HG02798 (cell line): ENCODE measurements at regions not wholly inside any gene's neighbourhood (a gene's known extent, or its start where the extent isn't known, plus 50 kb on each side); places are given as distances from the start of the nearest gene placed in this dataset.
"Not testable (repeated sequence)": the region's sequence is repeated elsewhere in the genome, so short reads cannot be mapped to it uniquely, and the experiment has no call there.

Source experiments
- ATAC-seq: cut with Tn5 transposase; IDR thresholded peaks from one replicate; pipeline ENCODE4 v1.9.1; 2021; ENCODE audit warnings: mild to moderate bottlenecking; ENCODE audit not compliant: unreplicated experiment, poor library complexity

DNA sequence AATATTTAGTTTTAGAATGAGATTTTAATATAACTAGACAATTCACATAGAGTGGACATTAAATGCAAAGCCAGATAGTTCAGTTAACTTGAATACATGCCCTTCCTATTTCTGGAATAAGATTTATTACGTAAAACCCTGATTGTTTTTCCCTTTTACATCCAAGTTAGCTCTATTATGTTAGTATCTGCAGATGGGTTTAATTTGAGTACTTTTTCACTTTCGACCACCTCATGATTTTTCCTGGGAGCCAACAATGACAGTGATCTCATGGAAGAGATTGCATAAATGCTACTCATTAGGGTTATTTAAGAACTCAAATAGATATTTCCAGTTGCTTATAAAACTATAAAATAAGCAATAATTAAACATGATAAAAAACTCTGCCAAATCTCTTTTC is 199.4 kb upstream of the PTGFR start:
- ATAC-seq: no peak

DNA sequence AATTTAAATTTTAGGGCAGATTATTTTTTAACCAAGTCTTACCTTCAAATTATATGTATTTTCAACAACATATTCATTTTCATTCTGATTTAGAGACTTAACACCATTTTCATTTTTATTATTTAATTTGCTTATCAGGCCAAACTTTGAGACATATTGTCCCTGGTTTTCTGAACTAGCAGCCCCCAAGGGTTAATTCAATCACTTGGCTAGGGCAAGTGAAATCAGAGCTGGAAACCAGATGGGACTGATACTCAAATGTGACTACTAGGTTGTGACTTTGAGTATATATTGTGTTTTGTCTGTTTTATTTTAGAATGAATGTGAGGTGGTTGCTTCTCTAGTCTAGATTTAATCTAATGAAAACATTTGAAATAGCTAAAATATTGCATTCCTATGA is 198.9 kb upstream of the PTGFR start:
- no peak for ATAC-seq

DNA sequence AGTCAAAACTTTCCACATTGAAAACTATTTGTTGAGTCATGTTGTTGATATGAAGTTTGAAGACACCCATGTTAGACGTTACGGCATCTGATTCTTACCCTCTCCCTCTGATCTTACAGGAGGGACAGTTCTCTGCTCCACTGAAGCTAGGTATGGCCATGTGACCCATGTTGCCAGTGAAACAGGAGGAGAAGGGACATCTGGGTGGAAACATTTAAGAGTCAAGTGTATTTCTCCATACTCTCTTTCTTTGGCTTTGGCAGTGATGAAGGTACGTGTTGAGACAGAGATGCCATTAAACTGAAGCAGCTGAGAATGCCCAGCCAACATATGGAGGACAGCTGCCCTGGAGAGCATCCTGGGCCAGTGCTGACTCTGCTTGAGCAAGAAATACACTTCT is 198.4 kb upstream of the PTGFR start:
- ATAC-seq: no peak

DNA sequence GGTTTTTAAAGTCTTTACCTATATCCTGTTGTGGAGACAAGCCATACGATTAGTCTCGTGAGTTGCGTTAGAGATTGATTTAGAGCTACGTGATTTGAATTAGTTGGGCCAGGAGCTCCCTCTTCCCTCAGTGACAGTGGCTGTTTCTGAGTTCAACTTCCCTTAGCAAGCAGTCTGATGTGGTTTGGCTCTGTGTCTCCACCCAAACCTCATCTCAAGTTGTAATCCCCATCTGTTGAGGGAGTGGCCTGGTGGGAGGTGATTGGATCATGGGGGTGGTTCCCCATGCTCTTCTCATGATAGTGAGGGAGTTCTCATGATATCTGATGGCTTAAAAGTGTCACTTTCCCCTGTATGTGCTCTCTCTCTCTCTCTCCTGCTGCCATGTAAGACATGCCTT is 192.9 kb upstream of the PTGFR start:
- ATAC-seq: no peak

DNA sequence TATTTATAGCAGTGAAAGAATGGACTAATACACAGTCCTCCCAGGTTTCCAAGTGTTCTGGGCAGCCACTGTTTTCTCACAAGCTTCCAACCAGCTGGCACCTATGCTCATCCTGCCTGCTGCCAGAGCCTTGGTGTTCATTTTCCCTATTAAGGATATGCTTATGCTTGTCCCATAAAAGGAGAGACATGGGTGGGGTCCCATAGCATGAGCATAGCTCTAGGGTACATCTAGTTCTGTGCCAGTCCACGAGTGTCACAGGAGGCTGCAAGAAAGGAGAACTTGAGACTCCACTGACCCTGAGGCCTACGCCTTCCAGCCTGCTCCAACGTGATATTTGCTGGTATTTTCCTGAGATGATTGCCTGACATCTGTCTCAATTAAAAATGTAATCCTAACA is 192.4 kb upstream of the PTGFR start:
- ATAC-seq: no peak

DNA sequence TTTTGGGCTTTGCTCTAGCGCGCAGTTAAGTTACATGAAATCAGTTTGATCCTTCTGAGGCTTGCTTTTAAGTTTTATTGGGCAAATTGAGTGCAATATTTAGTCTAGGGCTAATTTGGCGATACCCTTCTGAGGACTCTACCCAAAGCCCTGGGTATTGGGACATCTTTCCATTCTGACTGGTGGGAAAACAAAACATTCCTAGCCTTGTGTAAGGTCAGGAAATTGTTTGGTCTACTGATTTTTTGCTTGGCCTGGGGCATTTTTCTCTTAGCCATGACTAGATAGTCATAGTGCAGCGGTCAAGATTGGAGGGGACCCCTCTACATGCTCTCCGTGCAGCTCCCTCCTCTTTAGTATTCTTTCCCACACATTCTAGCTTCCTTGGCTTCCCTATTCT is 189.6 kb upstream of the PTGFR start:
- no peak for ATAC-seq

DNA sequence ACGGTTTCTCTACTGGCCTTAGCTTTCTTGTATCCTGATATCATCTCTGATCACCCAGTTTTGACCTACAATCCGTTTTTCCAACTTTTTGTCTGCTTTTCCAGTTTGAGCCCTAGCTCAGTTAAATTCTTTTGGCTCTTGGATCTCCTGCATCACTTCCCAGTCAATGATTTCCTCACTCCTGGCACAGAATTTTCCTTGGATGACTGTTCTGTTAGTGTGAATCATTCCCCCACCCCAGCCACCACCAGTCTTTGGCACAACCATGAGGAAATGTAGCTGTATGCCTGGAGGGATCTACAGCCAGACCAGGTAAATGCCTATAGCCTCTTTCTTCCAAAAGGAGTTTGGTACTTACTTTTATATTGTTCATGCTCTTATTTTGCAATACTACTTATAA is 187.2 kb upstream of the PTGFR start:
- no peak for ATAC-seq

DNA sequence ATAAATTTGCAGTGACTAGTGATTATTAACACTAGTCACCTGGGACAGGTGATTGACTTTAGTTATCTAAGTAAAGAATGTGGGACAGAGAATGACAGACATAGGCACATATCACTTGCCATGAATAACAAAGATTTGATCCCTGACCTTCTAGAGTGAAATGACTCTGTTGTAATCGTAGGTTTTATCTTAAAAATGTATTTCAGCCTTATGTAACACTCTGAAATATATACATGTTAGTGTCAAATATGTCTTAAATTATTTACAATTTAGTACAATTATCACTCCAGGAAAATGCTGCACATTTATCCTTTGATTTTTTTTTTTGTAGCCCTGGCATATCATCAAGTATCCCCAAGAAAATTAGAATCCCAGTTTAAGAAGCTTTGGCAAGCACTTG is 186.4 kb upstream of the PTGFR start:
- ATAC-seq: no peak

DNA sequence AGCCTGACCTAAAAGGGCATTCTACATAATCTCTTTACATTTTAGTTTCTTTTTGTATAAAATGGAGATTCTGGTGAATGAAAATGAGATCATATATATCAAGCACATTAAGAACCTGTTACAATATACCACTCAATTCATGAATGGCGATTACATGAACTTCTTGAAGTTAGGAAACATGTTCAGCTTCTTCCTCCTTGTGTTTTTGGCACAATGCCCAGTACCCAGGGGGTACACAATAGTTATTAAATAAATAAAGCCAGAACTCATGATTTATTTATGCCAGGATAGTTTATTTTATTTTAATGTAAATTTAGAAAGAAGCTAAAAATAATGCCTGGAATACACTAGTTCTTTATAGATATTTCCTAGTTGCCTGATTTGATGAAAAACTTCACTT is 186.0 kb upstream of the PTGFR start:
- no peak for ATAC-seq

DNA sequence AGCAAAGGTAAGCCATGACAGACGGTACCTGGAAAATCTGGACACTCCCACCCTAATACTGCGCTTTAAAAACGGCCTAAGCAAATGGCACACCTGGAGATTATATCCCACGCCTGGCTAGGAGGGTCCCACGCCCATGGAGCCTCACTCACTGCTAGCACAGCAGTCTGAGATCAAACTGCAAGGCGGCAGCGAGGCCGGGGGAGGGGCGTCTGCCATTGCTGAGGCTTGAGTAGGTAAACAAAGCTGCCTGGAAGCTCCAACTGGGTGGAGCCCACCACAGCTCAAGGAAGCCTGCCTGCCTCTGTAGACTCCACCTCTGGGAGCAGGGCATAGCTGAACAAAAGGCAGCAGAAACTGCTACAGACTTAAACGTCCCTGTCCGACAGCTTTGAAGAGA is 180.5 kb upstream of the PTGFR start:
- not testable (repeated sequence) for ATAC-seq

DNA sequence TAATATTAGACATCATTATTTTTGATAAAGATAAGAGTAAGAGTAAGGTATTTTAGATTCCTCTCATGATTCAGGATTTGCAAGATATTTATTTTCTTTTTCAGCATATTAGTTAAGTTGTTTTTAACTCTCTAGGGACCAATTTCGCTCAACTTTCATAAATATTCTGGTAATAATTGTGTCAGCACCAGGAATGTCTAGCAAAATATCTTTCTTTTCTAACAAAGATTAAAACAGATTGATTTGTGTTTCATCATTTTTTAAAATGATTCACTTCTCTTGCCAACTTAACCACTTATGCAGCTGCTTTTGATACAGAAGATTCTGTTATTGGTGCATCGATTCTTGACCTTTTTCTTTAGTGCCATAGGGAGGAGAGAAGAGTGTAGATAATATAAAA is 172.8 kb upstream of the PTGFR start:
- ATAC-seq: no peak

DNA sequence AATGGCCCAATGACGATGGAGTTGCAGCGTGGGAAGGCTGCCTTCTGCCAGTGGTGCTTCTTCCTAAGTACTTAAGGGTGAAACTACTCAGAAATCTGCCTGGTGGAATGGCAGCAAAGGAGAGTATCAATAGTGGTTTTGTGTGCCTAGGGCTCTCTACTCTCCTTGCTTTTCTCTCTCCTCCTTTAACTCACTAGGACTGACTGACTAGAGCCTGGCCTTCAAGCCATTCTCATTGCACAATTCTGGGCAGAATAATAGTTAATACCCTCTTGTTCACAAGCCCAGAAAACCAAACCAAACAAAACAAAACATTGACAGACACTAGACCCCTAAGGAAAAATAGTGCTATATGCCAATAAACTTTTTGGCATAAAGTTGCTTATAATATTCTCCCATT is 171.2 kb upstream of the PTGFR start:
- ATAC-seq: no peak

DNA sequence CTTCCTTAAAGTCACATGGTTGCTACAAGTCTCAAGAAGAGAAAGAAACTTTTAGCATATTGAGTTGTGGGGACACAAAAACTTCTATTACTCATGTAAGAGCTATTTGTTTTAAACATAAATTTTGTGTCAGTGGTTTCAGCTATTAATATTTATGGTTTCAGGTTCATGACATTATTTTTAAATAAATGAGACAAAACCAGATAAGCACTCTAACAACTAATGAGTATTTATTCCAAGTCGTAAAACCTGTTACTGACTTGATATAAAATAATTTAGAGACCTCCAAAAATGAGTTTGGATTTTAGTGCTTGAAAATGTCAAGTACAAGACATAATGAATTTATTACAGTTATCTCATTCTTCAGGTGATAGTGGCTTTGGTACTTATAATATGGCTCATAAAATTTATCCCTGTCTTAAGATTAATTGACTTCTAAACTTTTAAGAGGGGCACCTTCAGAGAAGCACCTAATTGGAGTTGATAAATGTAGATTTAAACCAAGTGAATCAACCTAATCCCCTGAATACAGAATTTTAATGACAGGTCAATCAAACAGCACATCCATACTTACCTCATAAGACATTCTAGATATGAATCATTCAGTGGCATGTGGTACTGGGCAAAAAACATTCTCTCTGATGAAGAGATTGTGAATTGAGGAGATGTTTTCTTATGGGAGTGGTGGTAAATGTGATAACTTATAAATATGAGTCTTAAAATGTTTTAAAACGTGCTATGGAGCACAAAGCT is 167.7 kb upstream of the PTGFR start:
- ATAC-seq: no peak

DNA sequence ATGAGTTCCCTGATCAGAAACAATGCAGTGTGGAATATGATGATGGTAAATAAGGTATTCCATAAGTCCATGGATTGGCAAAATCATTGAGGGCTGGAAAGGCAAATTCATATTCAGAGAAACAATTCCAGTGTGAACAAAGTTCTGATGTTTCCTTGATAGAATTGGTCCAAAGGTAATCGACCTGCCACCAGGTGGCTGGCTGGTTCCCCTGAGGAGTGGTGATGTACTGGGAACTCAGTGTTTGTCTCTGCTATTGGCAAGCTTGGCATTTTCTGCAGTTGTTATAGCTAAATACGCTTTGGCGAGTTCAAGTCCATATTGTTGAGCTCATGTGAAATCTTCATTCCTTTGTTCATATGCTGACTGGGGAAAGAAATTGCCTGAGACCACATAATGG is 165.5 kb upstream of the PTGFR start:
- ATAC-seq: no peak

DNA sequence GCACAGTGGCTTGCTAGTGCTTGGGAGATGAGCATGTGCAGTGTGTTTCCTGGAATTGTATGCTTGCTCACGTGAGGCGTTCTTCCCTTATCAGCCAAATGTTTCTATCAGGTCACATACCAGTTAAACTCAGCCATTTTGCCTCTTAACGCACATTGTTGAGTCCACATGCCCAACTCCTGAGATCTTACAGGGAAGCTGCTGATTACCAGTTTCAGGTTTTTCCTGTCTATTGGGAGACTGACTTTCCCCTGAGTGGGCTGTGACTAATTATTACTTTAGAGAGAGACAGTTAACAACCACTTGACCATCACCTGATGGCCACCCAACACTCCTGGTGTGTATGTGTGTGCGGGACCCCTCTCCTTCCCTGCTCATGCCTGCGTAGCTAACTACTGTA is 161.3 kb upstream of the PTGFR start:
- no peak for ATAC-seq

DNA sequence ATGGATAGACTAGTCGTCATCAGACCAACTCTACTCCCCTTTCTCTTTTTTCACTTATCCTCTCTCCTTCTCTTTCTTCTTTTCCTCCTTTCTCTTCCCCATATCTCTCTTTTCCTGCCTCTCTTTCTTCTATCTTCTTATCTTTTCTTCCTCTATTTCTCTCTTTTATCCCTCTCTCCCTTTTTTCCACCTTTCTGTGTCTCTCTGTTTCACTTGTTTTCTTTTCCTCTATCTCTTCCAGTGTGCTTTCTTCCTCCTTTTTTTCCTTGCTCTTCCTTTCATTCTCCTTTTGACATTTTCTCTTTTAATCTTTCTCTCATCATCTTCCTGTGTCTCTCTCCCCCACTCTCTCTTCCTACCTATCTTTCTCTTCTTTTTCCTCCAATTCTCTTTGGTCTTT is 159.0 kb upstream of the PTGFR start:
- no peak for ATAC-seq

DNA sequence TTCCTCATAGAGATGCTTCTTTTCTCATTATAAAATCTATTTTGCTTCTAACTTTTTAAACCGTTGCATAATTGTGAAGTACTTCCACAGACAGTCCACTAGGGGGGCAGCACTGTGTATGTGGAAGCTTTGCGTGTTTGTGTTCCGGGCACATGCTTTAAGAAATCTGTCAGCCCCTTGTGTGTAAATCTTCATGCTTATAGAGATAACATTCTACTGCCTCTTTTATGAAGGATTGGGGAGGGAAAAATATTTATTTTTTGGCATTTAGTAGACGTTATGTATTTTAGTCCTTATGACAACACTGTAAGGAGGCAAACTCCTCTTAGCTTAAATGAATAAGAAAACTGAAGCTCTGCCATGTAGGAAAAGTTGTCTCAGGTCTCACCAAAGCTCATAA is 157.3 kb upstream of the PTGFR start:
- peak; percentile 89 for ATAC-seq

DNA sequence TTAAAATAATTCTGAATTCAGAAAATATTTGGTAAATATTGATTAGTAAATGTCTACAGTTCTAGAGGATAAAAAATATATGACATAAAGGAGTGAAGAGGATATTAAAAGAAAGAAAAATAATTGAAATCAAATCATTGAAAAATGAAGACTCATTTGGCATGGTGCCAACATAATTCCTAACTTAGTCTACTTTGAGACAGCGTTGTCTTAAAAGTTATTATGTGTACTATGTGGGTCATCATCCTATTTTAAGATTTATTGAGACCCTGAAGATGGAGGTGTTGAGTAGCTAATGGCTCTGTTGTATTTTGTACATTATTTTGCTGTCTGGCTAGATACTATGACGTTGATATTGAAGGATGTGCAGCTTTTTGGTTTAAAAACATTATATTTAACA is 156.7 kb upstream of the PTGFR start:
- no peak for ATAC-seq

DNA sequence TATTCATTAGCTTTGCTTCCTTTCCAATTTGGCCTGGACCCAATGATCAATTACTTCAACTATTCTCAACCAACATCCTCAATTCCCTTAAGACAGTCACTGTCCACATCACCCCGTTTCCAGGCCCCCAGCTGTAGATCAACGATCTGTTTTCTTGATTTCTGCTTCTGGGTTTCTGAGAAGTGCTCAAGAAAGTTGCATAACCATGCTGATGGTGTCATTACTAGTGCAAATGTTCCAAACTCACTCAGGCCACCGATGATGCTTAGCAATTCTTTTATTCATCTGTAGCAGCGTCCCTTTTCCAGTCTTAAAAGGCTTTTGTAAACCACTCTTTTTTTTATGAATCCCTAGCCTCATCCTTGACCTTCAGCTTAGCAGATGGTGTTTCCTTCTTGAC is 155.8 kb upstream of the PTGFR start:
- no peak for ATAC-seq

DNA sequence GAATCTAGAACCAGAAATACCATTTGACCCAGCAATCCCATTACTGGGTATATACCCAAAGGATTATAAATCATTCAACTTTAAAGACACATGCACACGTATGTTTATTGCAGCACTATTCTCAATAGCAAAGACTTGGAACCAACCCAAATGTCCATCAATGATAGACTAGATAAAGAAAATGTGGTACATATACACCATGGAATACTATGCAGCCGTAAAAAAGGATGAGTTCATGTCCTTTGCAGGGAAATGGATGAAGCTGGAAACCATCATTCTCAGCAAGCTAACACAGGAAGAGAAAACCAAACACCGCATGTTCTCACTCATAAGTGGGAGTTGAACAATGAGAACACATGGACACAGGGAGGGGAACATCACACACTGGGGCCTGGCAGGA is 154.0 kb upstream of the PTGFR start:
- not testable (repeated sequence) for ATAC-seq

DNA sequence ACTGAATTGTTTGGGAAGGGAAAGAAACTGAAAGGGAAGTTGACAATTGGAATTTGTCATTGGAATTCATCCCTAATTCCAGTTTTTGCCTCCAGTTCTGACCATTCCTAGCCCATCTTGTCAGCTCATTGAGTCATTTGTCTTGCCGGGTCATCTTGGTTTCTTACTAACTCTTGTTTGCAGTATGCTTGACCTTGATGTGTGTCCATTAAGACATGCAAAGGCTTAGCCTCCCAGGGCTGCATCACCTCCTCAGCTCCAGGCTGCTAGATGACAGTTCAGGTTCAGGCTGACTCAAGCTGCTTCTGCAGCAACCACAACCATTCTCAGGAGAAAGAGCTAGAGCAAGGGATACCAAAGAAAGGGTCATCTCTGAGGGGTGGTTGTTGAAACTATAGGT is 151.3 kb upstream of the PTGFR start:
- ATAC-seq: no peak

DNA sequence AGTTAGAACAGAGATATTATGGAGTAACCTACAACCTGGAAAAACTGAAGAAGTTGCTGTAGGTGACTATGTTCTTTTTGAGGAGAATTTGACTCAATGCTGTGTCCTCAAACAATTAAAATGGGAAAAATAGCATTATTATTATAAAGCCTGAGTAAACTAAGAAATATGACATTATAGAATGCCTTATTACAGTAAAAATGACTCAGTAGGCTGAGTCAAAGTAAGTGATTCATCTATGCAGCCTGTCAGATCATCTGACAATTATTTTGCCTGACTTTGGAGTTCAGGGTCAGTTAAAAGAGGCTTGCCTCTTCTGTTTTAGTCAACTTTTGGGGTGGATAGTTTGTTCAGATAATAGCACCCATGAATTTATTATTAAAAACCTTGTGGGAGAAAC is 150.8 kb upstream of the PTGFR start:
- ATAC-seq: no peak
